Right lobe of liver (tissue), 6 donors: ENCODE measurements at regions not wholly inside any gene's neighbourhood (a gene's known extent, or its start where the extent isn't known, plus 50 kb on each side); places are given as distances from the start of the nearest gene placed in this dataset.

ENCODE experiments used
- ATAC-seq, 4 donors: fragments of 200-7000 bp; cut with Tn5 transposase; one replicate each; pipeline ENCODE4 v1.9.1; 2020; ENCODE audit warnings: mild to moderate bottlenecking in 4 of 4, moderate library complexity in 4 of 4
- DNase-seq, 3 donors: peaks; one replicate each; pipeline ENCODE4 v3.0.0-alpha.2; 2020
- H3K27ac ChIP-seq, 3 donors: fragments of 200-600 bp; one replicate each; pipeline ENCODE4 v1.8.0; 2022
- H3K27me3 ChIP-seq, 2 donors: fragments of 200-600 bp; one replicate each; pipeline ENCODE4 v1.8.0; 2022
- H3K36me3 ChIP-seq, 4 donors: fragments of 200-600 bp; sonication (generic) in 1 of 4; one replicate each; pipeline versions ENCODE4 v1.5.1 to v1.8.0; 2017 to 2022; ENCODE audit warnings: control low read depth in 1 of 4
- H3K4me1 ChIP-seq, 4 donors: fragments of 200-600 bp; sonication (generic) in 1 of 4; one replicate each; pipeline versions ENCODE4 v1.5.1 to v1.8.0; 2017 to 2022; ENCODE audit warnings: control low read depth in 1 of 4
- H3K4me3 ChIP-seq, 3 donors: fragments of 200-600 bp; one replicate each; pipeline ENCODE4 v1.8.0; 2022
- H3K9me3 ChIP-seq, 4 donors: fragments of 200-600 bp; sonication (generic) in 1 of 4; one replicate each; pipeline versions ENCODE4 v1.5.1 to v1.8.0; 2017 to 2022; ENCODE audit warnings: control low read depth in 1 of 4
- POLR2A ChIP-seq: fragments of 450-650 bp; IDR thresholded peaks from one replicate; pipeline ENCODE4 v1.6.1; 2017; ENCODE audit warnings: antibody characterized with exemption, mild to moderate bottlenecking
- WGBS: methylation state at CpG from one replicate; pipeline ENCODE4 v1.1.6; 2018; ENCODE audit warnings: low coverage, low lambda C conversion rate; ENCODE audit not compliant: insufficient coverage; ENCODE audit errors: missing lambda C conversion rate; 5-methylcytosine and 5-hydroxymethylcytosine counted together
- intact Hi-C, 2 donors: fragments of 100-400 bp; cut with DNase I; formaldehyde crosslinking; loops; one replicate each; pipeline versions ENCODE4 v1.11.2 to v1.14.1; 2022
- TF ChIP-seq, protein P1 (sequence below), 4 donors: fragments of 200-600 bp in 3 of 4; fragments of 450-650 bp in 1 of 4; IDR thresholded peaks; one replicate each; pipeline versions ENCODE4 v1.5.1 to v1.8.0; 2016 to 2022; ENCODE audit warnings: antibody characterized with exemption in 4 of 4, mild to moderate bottlenecking in 2 of 4
- donor health status: DM: no; HTN: yes; CAD: no.
- donor health status: DM: no; HTN: no; CAD: no.
- donor health status: DM: no; HTN: no; CAD: no.
- donor health status: DM: no; HTN: yes; CAD: no.
- donor health status: DM: no; HTN: yes; CAD: no.

DNA sequence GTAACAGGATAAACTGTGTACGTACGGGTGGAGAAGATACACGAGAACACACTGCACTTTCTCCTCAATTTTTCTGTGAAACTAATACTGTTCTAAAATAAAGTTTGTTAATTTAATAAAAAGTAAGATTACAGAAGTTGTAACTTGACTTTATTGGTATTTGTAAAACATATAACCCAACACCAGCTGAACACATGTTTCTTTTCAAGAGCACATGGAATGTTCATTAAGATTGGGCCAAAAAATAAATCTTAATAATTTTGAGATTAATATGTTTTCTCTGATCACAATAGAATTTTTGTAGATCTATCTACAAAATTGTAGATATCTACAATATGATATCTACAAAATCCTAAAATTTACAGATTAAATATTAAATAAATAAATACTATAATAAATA is 55.1 kb upstream of the ZNF599 start:
- ATAC-seq = no peak
- H3K36me3 ChIP-seq = no peaks in the 10 kb centered on the region
- H3K27ac ChIP-seq = no peak overlapping the region
- H3K4me3 ChIP-seq = no peak overlapping the region
- DNase-seq = no peak
- intact Hi-C loops = no loop called here
- 79% methylated on average over 3 of the region's 3 CpGs for WGBS
- no peaks in the 10 kb centered on the region for H3K4me1 ChIP-seq
- H3K27me3 ChIP-seq = no peaks in the 10 kb centered on the region
- H3K9me3 ChIP-seq = no peaks in the 10 kb centered on the region
- TF ChIP-seq POLR2A = no peak

GRCh38 chr19:34825212-34825611 is 52.2 kb upstream of the ZNF599 start:
- no peak for TF ChIP-seq POLR2A
- TF ChIP-seq, protein P1, sequence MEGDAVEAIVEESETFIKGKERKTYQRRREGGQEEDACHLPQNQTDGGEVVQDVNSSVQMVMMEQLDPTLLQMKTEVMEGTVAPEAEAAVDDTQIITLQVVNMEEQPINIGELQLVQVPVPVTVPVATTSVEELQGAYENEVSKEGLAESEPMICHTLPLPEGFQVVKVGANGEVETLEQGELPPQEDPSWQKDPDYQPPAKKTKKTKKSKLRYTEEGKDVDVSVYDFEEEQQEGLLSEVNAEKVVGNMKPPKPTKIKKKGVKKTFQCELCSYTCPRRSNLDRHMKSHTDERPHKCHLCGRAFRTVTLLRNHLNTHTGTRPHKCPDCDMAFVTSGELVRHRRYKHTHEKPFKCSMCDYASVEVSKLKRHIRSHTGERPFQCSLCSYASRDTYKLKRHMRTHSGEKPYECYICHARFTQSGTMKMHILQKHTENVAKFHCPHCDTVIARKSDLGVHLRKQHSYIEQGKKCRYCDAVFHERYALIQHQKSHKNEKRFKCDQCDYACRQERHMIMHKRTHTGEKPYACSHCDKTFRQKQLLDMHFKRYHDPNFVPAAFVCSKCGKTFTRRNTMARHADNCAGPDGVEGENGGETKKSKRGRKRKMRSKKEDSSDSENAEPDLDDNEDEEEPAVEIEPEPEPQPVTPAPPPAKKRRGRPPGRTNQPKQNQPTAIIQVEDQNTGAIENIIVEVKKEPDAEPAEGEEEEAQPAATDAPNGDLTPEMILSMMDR (IDR thresholded peaks at IDR 0.05) = no peak
- no peaks in the 10 kb centered on the region for H3K27me3 ChIP-seq
- DNase-seq (no peak), ATAC-seq (no peak)
- H3K9me3 ChIP-seq = no peaks in the 10 kb centered on the region
- H3K36me3 ChIP-seq = no peaks in the 10 kb centered on the region
- WGBS = 53% methylated on average over 3 of the region's 10 CpGs
- no peak overlapping the region for H3K4me3 ChIP-seq
- H3K27ac ChIP-seq = no peak overlapping the region
- intact Hi-C loops = no loop called here
- H3K4me1 ChIP-seq = no peaks in the 10 kb centered on the region

GRCh38 chr19:34824686-34825085 is 51.7 kb upstream of the ZNF599 start:
- H3K36me3 ChIP-seq = no peaks in the 10 kb centered on the region
- no peaks in the 10 kb centered on the region for H3K9me3 ChIP-seq
- intact Hi-C loops = no loop called here
- no peak overlapping the region for H3K4me3 ChIP-seq
- DNase-seq (no peak), ATAC-seq (no peak)
- TF ChIP-seq, protein P1 (IDR thresholded peaks at IDR 0.05) = no peak
- TF ChIP-seq POLR2A = no peak
- no peaks in the 10 kb centered on the region for H3K27me3 ChIP-seq
- 89% methylated on average over 4 of the region's 4 CpGs for WGBS
- H3K27ac ChIP-seq = no peak overlapping the region
- no peaks in the 10 kb centered on the region for H3K4me1 ChIP-seq
